ENCODE measurements at regions not wholly inside any gene's neighbourhood (a gene's known extent, or its start where the extent isn't known, plus 50 kb on each side); places are given as distances from the start of the nearest gene placed in this dataset.

DNA sequence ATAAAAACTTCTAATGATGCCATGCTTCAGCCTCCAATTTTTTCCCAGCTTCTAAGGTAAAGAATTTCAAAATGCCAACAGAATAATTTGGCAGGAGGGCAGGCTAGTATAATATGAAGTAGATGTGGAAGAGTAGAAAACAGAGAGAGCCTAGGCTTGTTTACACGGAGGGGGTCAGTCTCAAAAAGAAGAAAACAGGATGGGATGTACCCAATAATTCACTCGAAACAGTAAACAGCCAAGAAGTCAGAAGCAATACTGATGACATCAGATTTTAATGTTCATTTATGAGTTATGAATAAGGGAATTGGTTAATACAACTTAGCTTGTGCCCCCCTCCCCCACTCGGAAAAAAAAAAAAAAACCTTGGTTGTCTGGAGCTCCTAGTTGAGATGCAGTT is 422.5 kb downstream of the FOXO1 start:
- CTCF ChIA-PET: interaction anchor here (0.6 kb wide), 1 partner anchor 437 kb away, joined by 3 read pairs; no protein-coding TSS in a partner anchor
- no peak for TF ChIP-seq SUZ12 (IDR thresholded peaks at IDR 0.05)
- TF ChIP-seq ZNF384 (IDR thresholded peaks at IDR 0.05): no peak
- no peak for TF ChIP-seq FOXA1 (IDR thresholded peaks at IDR 0.05)
- TF ChIP-seq LEF1 (IDR thresholded peaks at IDR 0.05; ENCODE audit: borderline replicate concordance): no peak
- no peak for TF ChIP-seq L3MBTL2 (conservative IDR thresholded peaks at IDR 0.05)
- TF ChIP-seq HDGF (IDR thresholded peaks at IDR 0.05; ENCODE audit: borderline replicate concordance): no peak
- no peak for TF ChIP-seq NFRKB (IDR thresholded peaks at IDR 0.05)
- TF ChIP-seq SP1 (IDR thresholded peaks at IDR 0.05): no peak
- TF ChIP-seq TARDBP (IDR thresholded peaks at IDR 0.05): no peak
- TF ChIP-seq BHLHE40 (IDR thresholded peaks at IDR 0.05; ENCODE audit: borderline replicate concordance): no peak
- no peak for TF ChIP-seq ELF4 (IDR thresholded peaks at IDR 0.05)
- DNase-seq (ENCODE audit: extremely low spot score): no peak
- POLR2A ChIA-PET: no interaction called here

GRCh38 chr13:40245567-40245966 is 420.9 kb downstream of the FOXO1 start:
- POLR2A ChIA-PET: no interaction called here
- CTCF ChIA-PET: no interaction called here
- no peak for DNase-seq (ENCODE audit: extremely low spot score)
- TF ChIP-seq SP1 (IDR thresholded peaks at IDR 0.05) (no peak), ARNT (IDR thresholded peaks at IDR 0.05) (no peak), FOXA1 (IDR thresholded peaks at IDR 0.05) (no peak), HDGF (IDR thresholded peaks at IDR 0.05; ENCODE audit: borderline replicate concordance) (no peak), L3MBTL2 (conservative IDR thresholded peaks at IDR 0.05) (no peak), FOXK2 (IDR thresholded peaks at IDR 0.05) (no peak), CTBP1 (IDR thresholded peaks at IDR 0.05; ENCODE audit: borderline replicate concordance) (no peak), NFRKB (IDR thresholded peaks at IDR 0.05) (no peak), ELF4 (IDR thresholded peaks at IDR 0.05) (no peak), TARDBP (IDR thresholded peaks at IDR 0.05) (no peak), LEF1 (IDR thresholded peaks at IDR 0.05; ENCODE audit: borderline replicate concordance) (no peak), ZNF384 (IDR thresholded peaks at IDR 0.05) (no peak), BHLHE40 (IDR thresholded peaks at IDR 0.05; ENCODE audit: borderline replicate concordance) (no peak), FOXM1 (IDR thresholded peaks at IDR 0.05; ENCODE audit: borderline replicate concordance) (no peak), SUZ12 (IDR thresholded peaks at IDR 0.05) (no peak)
- TF ChIP-seq, protein P1, sequence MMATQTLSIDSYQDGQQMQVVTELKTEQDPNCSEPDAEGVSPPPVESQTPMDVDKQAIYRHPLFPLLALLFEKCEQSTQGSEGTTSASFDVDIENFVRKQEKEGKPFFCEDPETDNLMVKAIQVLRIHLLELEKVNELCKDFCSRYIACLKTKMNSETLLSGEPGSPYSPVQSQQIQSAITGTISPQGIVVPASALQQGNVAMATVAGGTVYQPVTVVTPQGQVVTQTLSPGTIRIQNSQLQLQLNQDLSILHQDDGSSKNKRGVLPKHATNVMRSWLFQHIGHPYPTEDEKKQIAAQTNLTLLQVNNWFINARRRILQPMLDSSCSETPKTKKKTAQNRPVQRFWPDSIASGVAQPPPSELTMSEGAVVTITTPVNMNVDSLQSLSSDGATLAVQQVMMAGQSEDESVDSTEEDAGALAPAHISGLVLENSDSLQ (IDR thresholded peaks at IDR 0.05): no peak

DNA sequence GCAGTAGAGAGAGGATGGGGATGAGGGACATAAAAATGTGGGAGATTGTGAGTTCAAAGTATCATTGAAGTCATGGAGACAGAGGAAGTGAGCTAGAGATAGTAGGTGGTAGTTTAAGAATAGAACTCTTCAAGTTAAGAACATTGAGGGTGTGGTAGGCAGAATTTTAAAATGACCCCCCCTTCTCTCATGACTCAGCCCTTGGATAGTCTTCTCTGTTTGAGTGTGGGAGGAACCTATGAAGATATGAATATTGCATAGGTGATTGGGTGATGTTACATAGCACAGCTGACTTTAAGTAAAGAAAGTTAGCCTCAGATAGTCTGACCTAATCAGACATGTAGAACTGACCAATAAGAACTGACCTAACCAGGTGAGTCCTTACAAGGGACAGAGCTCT is 418.6 kb downstream of the FOXO1 start:
- POLR2A ChIA-PET: no interaction called here
- DNase-seq (ENCODE audit: extremely low spot score): no peak
- CTCF ChIA-PET: no interaction called here
- TF ChIP-seq FOXM1 (IDR thresholded peaks at IDR 0.05; ENCODE audit: borderline replicate concordance): no peak
- no peak for TF ChIP-seq ZNF384 (IDR thresholded peaks at IDR 0.05)
- TF ChIP-seq CTBP1 (IDR thresholded peaks at IDR 0.05; ENCODE audit: borderline replicate concordance): no peak
- no peak for TF ChIP-seq BHLHE40 (IDR thresholded peaks at IDR 0.05; ENCODE audit: borderline replicate concordance)
- no peak for TF ChIP-seq FOXA1 (IDR thresholded peaks at IDR 0.05)
- no peak for TF ChIP-seq NFRKB (IDR thresholded peaks at IDR 0.05)
- TF ChIP-seq SP1 (IDR thresholded peaks at IDR 0.05): no peak
- TF ChIP-seq FOXK2 (IDR thresholded peaks at IDR 0.05): no peak
- no peak for TF ChIP-seq L3MBTL2 (conservative IDR thresholded peaks at IDR 0.05)
- no peak for TF ChIP-seq LEF1 (IDR thresholded peaks at IDR 0.05; ENCODE audit: borderline replicate concordance)
- no peak for TF ChIP-seq SUZ12 (IDR thresholded peaks at IDR 0.05)
- no peak for TF ChIP-seq ELF4 (IDR thresholded peaks at IDR 0.05)
- TF ChIP-seq TARDBP (IDR thresholded peaks at IDR 0.05): no peak
- TF ChIP-seq ARNT (IDR thresholded peaks at IDR 0.05): no peak
- TF ChIP-seq, protein P1 (IDR thresholded peaks at IDR 0.05): no peak
- no peak for TF ChIP-seq HDGF (IDR thresholded peaks at IDR 0.05; ENCODE audit: borderline replicate concordance)

DNA sequence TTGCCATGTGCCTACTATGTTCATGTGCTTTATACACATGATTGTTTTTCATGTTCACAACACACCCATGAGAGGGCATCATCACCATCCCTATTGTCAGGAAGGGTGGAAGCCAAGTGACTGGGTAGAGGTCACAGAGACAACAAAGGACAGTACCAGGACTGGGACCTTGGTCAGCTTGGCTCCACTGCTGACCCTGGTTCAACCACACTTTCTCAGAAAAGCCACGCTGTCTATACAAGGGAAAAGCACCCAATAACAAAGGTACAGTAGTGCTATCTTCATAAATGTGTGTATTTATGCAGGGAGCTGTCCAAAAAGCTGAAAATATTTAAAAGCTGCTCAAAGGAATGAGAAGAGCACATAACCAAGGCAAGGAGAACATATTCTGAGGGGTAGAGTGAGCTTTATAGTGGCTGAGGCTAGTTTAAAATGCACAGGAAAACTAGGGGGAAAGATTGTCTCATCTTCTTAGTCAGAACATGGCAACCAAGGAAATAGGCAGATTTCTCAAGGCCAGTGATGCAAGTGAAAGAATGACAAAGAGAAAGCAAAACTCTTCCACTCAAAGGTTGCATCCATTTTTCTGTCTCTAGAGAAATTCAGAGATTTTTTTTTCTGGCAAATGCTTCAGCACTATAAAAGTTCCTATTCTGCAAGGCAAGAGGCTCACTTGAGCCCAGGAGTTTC is 415.0 kb downstream of the FOXO1 start:
- CTCF ChIA-PET: no interaction called here
- POLR2A ChIA-PET: no interaction called here
- TF ChIP-seq HDGF (IDR thresholded peaks at IDR 0.05; ENCODE audit: borderline replicate concordance): no peak
- TF ChIP-seq ZNF384 (IDR thresholded peaks at IDR 0.05): no peak
- TF ChIP-seq NFRKB (IDR thresholded peaks at IDR 0.05): no peak
- TF ChIP-seq LEF1 (IDR thresholded peaks at IDR 0.05; ENCODE audit: borderline replicate concordance): no peak
- TF ChIP-seq SP1 (IDR thresholded peaks at IDR 0.05): no peak
- no peak for DNase-seq (ENCODE audit: extremely low spot score)

GRCh38 chr13:40252241-40252640 is 414.2 kb downstream of the FOXO1 start:
- TF ChIP-seq ZNF384 (IDR thresholded peaks at IDR 0.05) (no peak), SUZ12 (IDR thresholded peaks at IDR 0.05) (no peak), SP1 (IDR thresholded peaks at IDR 0.05) (no peak), FOXA1 (IDR thresholded peaks at IDR 0.05) (no peak), ELF4 (IDR thresholded peaks at IDR 0.05) (no peak), FOXK2 (IDR thresholded peaks at IDR 0.05) (no peak), ARNT (IDR thresholded peaks at IDR 0.05) (no peak), L3MBTL2 (conservative IDR thresholded peaks at IDR 0.05) (no peak), NFRKB (IDR thresholded peaks at IDR 0.05) (no peak)
- TF ChIP-seq, protein P1 (IDR thresholded peaks at IDR 0.05): no peak
- DNase-seq (ENCODE audit: extremely low spot score): no peak
- CTCF ChIA-PET: no interaction called here
- POLR2A ChIA-PET: no interaction called here

DNA sequence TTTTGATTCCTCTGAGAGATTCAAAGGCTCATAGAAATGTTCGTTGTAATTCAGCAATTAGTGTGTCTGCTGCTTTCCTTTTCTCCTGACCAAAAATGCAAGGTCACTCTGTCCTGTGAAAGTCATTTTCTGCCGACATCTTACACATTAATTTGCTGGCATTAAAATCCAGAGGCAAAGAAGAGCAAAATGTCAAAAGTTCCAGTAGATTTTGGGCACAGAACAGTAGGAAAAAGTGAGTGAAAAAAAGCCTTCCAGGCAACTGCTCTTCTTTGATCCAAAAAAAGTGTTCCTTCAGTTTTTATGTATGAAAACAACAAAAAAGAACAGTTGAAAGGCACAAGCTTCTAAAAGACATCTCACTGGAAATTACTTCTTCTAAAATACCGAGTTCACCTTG is 413.8 kb downstream of the FOXO1 start:
- CTCF ChIA-PET: no interaction called here
- POLR2A ChIA-PET: no interaction called here
- no peak for DNase-seq (ENCODE audit: extremely low spot score)
- TF ChIP-seq ARNT (IDR thresholded peaks at IDR 0.05) (no peak), FOXM1 (IDR thresholded peaks at IDR 0.05; ENCODE audit: borderline replicate concordance) (no peak), NFRKB (IDR thresholded peaks at IDR 0.05) (no peak), CTBP1 (IDR thresholded peaks at IDR 0.05; ENCODE audit: borderline replicate concordance) (no peak), SP1 (IDR thresholded peaks at IDR 0.05) (no peak), HDGF (IDR thresholded peaks at IDR 0.05; ENCODE audit: borderline replicate concordance) (no peak), LEF1 (IDR thresholded peaks at IDR 0.05; ENCODE audit: borderline replicate concordance) (no peak), ZNF384 (IDR thresholded peaks at IDR 0.05) (no peak), BHLHE40 (IDR thresholded peaks at IDR 0.05; ENCODE audit: borderline replicate concordance) (no peak), ELF4 (IDR thresholded peaks at IDR 0.05) (no peak)
- TF ChIP-seq, protein P1 (IDR thresholded peaks at IDR 0.05): no peak
